ENCODE measurements at regions not wholly inside any gene's neighbourhood (a gene's known extent, or its start where the extent isn't known, plus 50 kb on each side); places are given as distances from the start of the nearest gene placed in this dataset.

- Histone ChIP-seq H3K4me1 (ENCODE audit: control insufficient read depth in 4 of 4, insufficient read depth in 4 of 4, low read length in 3 of 4) (no peaks in the 10 kb centered on the region), H3K27me3 (ENCODE audit: control insufficient read depth in 4 of 4, insufficient read depth in 4 of 4, low read length in 3 of 4) (no peaks in the 10 kb centered on the region), H3K27ac (ENCODE audit: low read depth in 1 of 2, low read length in 2 of 2) (no peak overlapping the region), H3K36me3 (ENCODE audit: control insufficient read depth in 4 of 4, insufficient read depth in 3 of 4, low read depth in 1 of 4, low read length in 3 of 4) (no peaks in the 10 kb centered on the region), H3K9me3 (ENCODE audit: control insufficient read depth in 4 of 4, low read length in 3 of 4) (no peaks in the 10 kb centered on the region), H3K9ac (ENCODE audit: low read depth in 1 of 2, low read length in 2 of 2) (no peak overlapping the region), H3K4me3 (ENCODE audit: low read depth in 1 of 3, low read length in 3 of 3) (no peak overlapping the region)
- TF ChIP-seq HNF4G (IDR thresholded peaks at IDR 0.05), result no peak
- TF ChIP-seq MAX (IDR thresholded peaks at IDR 0.05), result no peak
- no peak for TF ChIP-seq FOXA1 (IDR thresholded peaks at IDR 0.05)
- no peak for TF ChIP-seq RXRA (IDR thresholded peaks at IDR 0.05)
- no peak for TF ChIP-seq ZBTB33 (IDR thresholded peaks at IDR 0.05)
- WGBS, result 88% methylated on average over 7 of the region's 7 CpGs
- DNase-seq (ENCODE audit: low spot score), result no peak
Observed at GRCh38 chr6:113439866-113440265, 417.3 kb upstream of the MARCKS start.

GRCh38 chr6:113442040-113442439 is 415.1 kb upstream of the MARCKS start:
- Histone ChIP-seq H3K36me3 (ENCODE audit: control insufficient read depth in 4 of 4, insufficient read depth in 3 of 4, low read depth in 1 of 4, low read length in 3 of 4) (no peaks in the 10 kb centered on the region), H3K9ac (ENCODE audit: low read depth in 1 of 2, low read length in 2 of 2) (no peak overlapping the region), H3K27me3 (ENCODE audit: control insufficient read depth in 4 of 4, insufficient read depth in 4 of 4, low read length in 3 of 4) (no peaks in the 10 kb centered on the region), H3K27ac (ENCODE audit: low read depth in 1 of 2, low read length in 2 of 2) (no peak overlapping the region), H3K9me3 (ENCODE audit: control insufficient read depth in 4 of 4, low read length in 3 of 4) (no peaks in the 10 kb centered on the region), H3K4me1 (ENCODE audit: control insufficient read depth in 4 of 4, insufficient read depth in 4 of 4, low read length in 3 of 4) (no peaks in the 10 kb centered on the region), H3K4me3 (ENCODE audit: low read depth in 1 of 3, low read length in 3 of 3) (no peak overlapping the region)
- TF ChIP-seq MAX (IDR thresholded peaks at IDR 0.05) (no peak), FOXA2 (IDR thresholded peaks at IDR 0.05) (no peak), JUND (IDR thresholded peaks at IDR 0.05) (no peak), FOXA1 (IDR thresholded peaks at IDR 0.05) (no peak)
- 62% methylated on average over 1 of the region's 1 CpG for WGBS
- DNase-seq (ENCODE audit: low spot score), result no peak

DNA sequence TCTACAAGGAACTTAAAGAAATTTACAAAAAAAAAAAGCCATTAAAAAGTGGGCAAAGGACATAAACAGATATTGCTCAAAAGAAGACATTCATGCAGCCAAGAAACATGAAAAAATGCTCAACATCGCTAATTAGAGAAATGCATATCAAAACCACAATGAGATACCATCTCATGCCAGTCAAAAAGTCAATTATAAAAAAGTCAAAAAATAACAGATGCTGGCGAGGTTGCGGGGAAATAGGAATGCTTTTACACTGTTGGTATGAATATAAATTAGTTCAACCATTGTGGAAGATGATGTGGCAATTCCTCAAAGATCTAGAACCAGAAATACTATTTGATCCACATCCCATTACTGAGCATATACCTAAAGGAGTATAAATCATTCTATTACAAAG is 411.9 kb upstream of the MARCKS start:
- H3K27me3 ChIP-seq (ENCODE audit: control insufficient read depth in 4 of 4, insufficient read depth in 4 of 4, low read length in 3 of 4), result no peaks in the 10 kb centered on the region
- no peaks in the 10 kb centered on the region for H3K9me3 ChIP-seq (ENCODE audit: control insufficient read depth in 4 of 4, low read length in 3 of 4)
- 95% methylated on average over 3 of the region's 3 CpGs for WGBS
- H3K27ac ChIP-seq (ENCODE audit: low read depth in 1 of 2, low read length in 2 of 2), result no peak overlapping the region
- no peak overlapping the region for H3K9ac ChIP-seq (ENCODE audit: low read depth in 1 of 2, low read length in 2 of 2)
- DNase-seq (ENCODE audit: low spot score), result no peak
- no peaks in the 10 kb centered on the region for H3K4me1 ChIP-seq (ENCODE audit: control insufficient read depth in 4 of 4, insufficient read depth in 4 of 4, low read length in 3 of 4)
- TF ChIP-seq GABPA (IDR thresholded peaks at IDR 0.05 in 1 of 2, conservative IDR thresholded peaks at IDR 0.05 in 1 of 2) (no peak), JUND (IDR thresholded peaks at IDR 0.05) (no peak), FOXA2 (IDR thresholded peaks at IDR 0.05) (no peak), ZBTB33 (IDR thresholded peaks at IDR 0.05) (no peak), SP1 (IDR thresholded peaks at IDR 0.05) (no peak), MAX (IDR thresholded peaks at IDR 0.05) (no peak), EGR1 (IDR thresholded peaks at IDR 0.05; ENCODE audit: low read depth in 2 of 2) (no peak), YY1 (IDR thresholded peaks at IDR 0.05) (no peak), NR2F2 (IDR thresholded peaks at IDR 0.05) (no peak), TAF1 (conservative IDR thresholded peaks at IDR 0.05) (no peak), HNF4G (IDR thresholded peaks at IDR 0.05) (no peak)
- TF ChIP-seq, protein P1, sequence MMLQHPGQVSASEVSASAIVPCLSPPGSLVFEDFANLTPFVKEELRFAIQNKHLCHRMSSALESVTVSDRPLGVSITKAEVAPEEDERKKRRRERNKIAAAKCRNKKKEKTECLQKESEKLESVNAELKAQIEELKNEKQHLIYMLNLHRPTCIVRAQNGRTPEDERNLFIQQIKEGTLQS (IDR thresholded peaks at IDR 0.05), result no peak
- H3K36me3 ChIP-seq (ENCODE audit: control insufficient read depth in 4 of 4, insufficient read depth in 3 of 4, low read depth in 1 of 4, low read length in 3 of 4), result no peaks in the 10 kb centered on the region
- H3K4me3 ChIP-seq (ENCODE audit: low read depth in 1 of 3, low read length in 3 of 3), result no peak overlapping the region
